K562 (cell line): ENCODE measurements at regions not wholly inside any gene's neighbourhood (a gene's known extent, or its start where the extent isn't known, plus 50 kb on each side); places are given as distances from the start of the nearest gene placed in this dataset.

Source experiments
- ARHGAP35 ChIP-seq: fragments of 450-650 bp; IDR thresholded peaks from 2 replicates; pipeline ENCODE4 v1.6.1; 2018; ENCODE audit not compliant: partially characterized antibody
- ESRRB ChIP-seq: fragments of 250-450 bp; sonication (Bioruptor Pico); IDR thresholded peaks from 2 replicates; pipeline ENCODE4 v1.5.0; 2020; ENCODE audit warnings: mild to moderate bottlenecking, moderate library complexity, borderline replicate concordance
- EZH2 ChIP-seq: IDR thresholded peaks from 2 replicates; pipeline ENCODE4 v1.6.1; 2012; ENCODE audit warnings: low read depth, mild to moderate bottlenecking, inconsistent platforms, low read length, borderline replicate concordance
- FOXJ2 ChIP-seq: fragments of 200-800 bp; sonication (Bioruptor generic); IDR thresholded peaks from 2 replicates; pipeline ENCODE4 v1.6.1; 2016; ENCODE audit warnings: missing genetic modification characterization, missing compliant biosample characterization
- JUNB ChIP-seq: fragments of 450-650 bp; formaldehyde crosslinking; conservative IDR thresholded peaks from 2 replicates; pipeline ENCODE4 v1.4.0; 2020; ENCODE audit warnings: mild to moderate bottlenecking
- POLR2AphosphoS5 ChIP-seq: IDR thresholded peaks from 2 replicates; pipeline ENCODE4 v1.6.1; 2011; ENCODE audit warnings: mild to moderate bottlenecking, low read depth, low read length, moderate library complexity; ENCODE audit not compliant: control insufficient read depth, insufficient read depth
- RCOR1 ChIP-seq, 2 experiments: IDR thresholded peaks; 2 replicates each; pipeline ENCODE4 v1.6.1; 2012; ENCODE audit warnings: low read depth in 2 of 2, low read length in 2 of 2, borderline replicate concordance in 1 of 2, improper control_type of control experiment in 1 of 2
- SMARCB1 ChIP-seq: IDR thresholded peaks from 2 replicates; pipeline ENCODE4 v1.6.1; 2011; ENCODE audit warnings: improper control_type of control experiment, low read depth; ENCODE audit not compliant: insufficient read length
- TEAD4 ChIP-seq, 2 experiments: sonication (generic) in 1 of 2; formaldehyde crosslinking in 1 of 2; IDR thresholded peaks; 2 replicates each; pipeline versions ENCODE4 v1.6.1 to v1.8.0; 2012 to 2022; ENCODE audit warnings: borderline replicate concordance in 1 of 2, inconsistent platforms in 1 of 2, low read length in 1 of 2, mild to moderate bottlenecking in 1 of 2, missing genetic modification reagents in 1 of 2
- ZNF121 ChIP-seq: sonication (generic); formaldehyde crosslinking; conservative IDR thresholded peaks from 2 replicates; pipeline ENCODE4 v1.8.0; 2022; ENCODE audit warnings: missing genetic modification reagents
- ZNF274 ChIP-seq: IDR thresholded peaks from 2 replicates; pipeline ENCODE4 v1.6.1; 2011; ENCODE audit warnings: low read depth, mild to moderate bottlenecking, low read length, moderate library complexity, borderline replicate concordance
- TF ChIP-seq, protein P1 (sequence below): fragments of 150-350 bp; conservative IDR thresholded peaks from 2 replicates; pipeline ENCODE4 v1.6.1; 2014; ENCODE audit warnings: low read length
- TF ChIP-seq, protein P2 (sequence below), 3 experiments: IDR thresholded peaks in 2 of 3; conservative IDR thresholded peaks in 1 of 3; 2 replicates each; pipeline ENCODE4 v1.5.1; 2011 to 2012; ENCODE audit warnings: low read length in 3 of 3, mild to moderate bottlenecking in 3 of 3, control low read depth in 2 of 3, improper control_type of control experiment in 1 of 3, inconsistent platforms in 1 of 3, low read depth in 1 of 3, mixed read lengths in 1 of 3, moderate library complexity in 1 of 3; ENCODE audit not compliant: insufficient read depth in 2 of 3

DNA sequence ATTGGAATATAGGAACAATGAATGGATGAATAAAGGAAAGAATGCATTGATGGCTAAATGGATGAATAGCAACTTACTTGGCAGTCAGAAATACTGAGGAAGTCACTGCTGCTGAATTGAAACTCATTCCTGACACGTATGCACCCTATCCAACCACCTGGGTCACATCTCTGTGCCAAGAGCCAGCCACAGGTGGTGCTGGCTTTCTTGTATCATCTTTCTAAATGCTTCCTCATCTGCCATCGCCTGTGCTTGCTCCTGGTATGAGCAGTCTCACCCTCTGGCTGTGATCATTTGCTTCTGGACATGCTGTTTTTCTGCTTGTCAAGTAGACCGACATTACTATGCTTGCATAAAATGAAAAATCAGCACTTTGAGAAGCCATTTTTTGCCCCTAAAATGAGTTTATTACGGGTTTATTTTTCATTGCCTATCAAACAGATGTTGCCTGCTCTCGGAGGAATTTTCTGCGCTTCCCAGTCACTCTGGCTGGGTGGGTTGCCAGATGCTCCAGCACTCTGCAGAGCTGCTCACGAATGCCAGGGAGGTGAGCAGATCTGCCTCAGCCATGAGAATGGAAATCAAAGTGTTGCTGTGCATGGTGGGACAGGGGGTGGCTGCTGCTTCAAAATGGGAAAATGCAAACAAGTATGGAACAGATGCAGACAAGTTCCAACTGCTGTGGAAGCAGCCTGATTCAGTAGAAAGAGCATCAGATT, 1349.6 kb upstream of the CDH8 start:
- TF ChIP-seq POLR2AphosphoS5 = no peak
- TF ChIP-seq RCOR1 (IDR thresholded peaks at IDR 0.05; ENCODE audit: borderline replicate concordance in 1 of 2, low read depth in 2 of 2, low read length in 2 of 2) = no peak
- TF ChIP-seq, protein P1, sequence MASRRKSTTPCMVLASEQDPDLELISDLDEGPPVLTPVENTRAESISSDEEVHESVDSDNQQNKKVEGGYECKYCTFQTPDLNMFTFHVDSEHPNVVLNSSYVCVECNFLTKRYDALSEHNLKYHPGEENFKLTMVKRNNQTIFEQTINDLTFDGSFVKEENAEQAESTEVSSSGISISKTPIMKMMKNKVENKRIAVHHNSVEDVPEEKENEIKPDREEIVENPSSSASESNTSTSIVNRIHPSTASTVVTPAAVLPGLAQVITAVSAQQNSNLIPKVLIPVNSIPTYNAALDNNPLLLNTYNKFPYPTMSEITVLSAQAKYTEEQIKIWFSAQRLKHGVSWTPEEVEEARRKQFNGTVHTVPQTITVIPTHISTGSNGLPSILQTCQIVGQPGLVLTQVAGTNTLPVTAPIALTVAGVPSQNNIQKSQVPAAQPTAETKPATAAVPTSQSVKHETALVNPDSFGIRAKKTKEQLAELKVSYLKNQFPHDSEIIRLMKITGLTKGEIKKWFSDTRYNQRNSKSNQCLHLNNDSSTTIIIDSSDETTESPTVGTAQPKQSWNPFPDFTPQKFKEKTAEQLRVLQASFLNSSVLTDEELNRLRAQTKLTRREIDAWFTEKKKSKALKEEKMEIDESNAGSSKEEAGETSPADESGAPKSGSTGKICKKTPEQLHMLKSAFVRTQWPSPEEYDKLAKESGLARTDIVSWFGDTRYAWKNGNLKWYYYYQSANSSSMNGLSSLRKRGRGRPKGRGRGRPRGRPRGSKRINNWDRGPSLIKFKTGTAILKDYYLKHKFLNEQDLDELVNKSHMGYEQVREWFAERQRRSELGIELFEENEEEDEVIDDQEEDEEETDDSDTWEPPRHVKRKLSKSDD = no peak
- TF ChIP-seq, protein P2, sequence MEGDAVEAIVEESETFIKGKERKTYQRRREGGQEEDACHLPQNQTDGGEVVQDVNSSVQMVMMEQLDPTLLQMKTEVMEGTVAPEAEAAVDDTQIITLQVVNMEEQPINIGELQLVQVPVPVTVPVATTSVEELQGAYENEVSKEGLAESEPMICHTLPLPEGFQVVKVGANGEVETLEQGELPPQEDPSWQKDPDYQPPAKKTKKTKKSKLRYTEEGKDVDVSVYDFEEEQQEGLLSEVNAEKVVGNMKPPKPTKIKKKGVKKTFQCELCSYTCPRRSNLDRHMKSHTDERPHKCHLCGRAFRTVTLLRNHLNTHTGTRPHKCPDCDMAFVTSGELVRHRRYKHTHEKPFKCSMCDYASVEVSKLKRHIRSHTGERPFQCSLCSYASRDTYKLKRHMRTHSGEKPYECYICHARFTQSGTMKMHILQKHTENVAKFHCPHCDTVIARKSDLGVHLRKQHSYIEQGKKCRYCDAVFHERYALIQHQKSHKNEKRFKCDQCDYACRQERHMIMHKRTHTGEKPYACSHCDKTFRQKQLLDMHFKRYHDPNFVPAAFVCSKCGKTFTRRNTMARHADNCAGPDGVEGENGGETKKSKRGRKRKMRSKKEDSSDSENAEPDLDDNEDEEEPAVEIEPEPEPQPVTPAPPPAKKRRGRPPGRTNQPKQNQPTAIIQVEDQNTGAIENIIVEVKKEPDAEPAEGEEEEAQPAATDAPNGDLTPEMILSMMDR (IDR thresholded peaks at IDR 0.05 in 2 of 3, conservative IDR thresholded peaks at IDR 0.05 in 1 of 3; ENCODE audit: insufficient read depth in 2 of 3, low read depth in 1 of 3, low read length in 3 of 3) = no peak
- TF ChIP-seq ARHGAP35 = no peak
- TF ChIP-seq EZH2 = no peak
- TF ChIP-seq ESRRB (CRISPR knock-in tag) = no peak
- no peak for TF ChIP-seq SMARCB1
- TF ChIP-seq JUNB = no peak
- no peak for TF ChIP-seq ZNF274
- TF ChIP-seq FOXJ2 (tag) = no peak
- no peak for TF ChIP-seq TEAD4 (IDR thresholded peaks at IDR 0.05; ENCODE audit: low read length)
- no peak for TF ChIP-seq TEAD4 (CRISPR knock-in tag; IDR thresholded peaks at IDR 0.05; ENCODE audit: borderline replicate concordance)
- TF ChIP-seq ZNF121 = no peak
